ENCODE measurements at regions not wholly inside any gene's neighbourhood (a gene's known extent, or its start where the extent isn't known, plus 50 kb on each side); places are given as distances from the start of the nearest gene placed in this dataset.
"Not testable (repeated sequence)": the region's sequence is repeated elsewhere in the genome, so short reads cannot be mapped to it uniquely, and the experiment has no call there.

DNA sequence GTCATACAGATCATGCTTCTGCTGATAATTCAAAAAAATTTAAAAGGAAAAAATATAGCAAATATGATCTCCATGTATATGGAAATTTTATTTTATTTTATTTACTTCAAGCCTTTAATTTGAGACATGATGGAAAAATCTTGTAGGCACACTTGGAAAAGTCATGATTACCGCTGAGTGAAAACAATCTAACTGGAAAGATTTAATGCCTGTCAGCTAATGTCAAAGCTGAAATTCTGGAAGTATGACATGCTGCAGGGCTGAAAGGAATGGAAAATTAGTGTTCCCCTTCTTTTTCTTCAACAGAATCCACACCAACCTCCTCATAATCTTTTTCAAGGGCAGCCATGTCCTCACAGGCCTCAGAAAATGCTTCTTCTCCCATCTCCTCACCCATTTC is 58.2 kb downstream of the RPRM start:
- no peak for DNase-seq (ENCODE audit: low read depth in 2 of 3, low spot score in 2 of 3)

DNA sequence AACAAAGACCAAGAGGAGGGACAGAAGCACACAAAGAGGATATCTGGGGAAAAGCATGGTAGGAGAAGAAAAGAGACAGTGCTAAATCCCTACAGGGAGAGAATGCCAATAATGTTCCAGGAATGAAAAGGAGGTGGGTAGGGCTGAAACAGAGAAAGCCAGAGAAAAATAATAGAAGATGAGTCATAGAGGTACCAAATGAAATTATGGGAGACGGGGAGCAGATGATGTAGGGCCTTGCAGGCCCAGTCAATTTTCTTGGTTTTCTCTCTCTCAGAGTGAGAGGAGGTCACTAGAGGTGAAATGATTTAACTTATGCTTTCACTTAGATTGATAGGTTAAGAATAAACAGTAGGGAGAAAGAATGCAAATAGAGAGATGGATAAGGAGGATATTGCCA is 61.5 kb downstream of the RPRM start:
- DNase-seq (ENCODE audit: low read depth in 2 of 3, low spot score in 2 of 3) = no peak

DNA sequence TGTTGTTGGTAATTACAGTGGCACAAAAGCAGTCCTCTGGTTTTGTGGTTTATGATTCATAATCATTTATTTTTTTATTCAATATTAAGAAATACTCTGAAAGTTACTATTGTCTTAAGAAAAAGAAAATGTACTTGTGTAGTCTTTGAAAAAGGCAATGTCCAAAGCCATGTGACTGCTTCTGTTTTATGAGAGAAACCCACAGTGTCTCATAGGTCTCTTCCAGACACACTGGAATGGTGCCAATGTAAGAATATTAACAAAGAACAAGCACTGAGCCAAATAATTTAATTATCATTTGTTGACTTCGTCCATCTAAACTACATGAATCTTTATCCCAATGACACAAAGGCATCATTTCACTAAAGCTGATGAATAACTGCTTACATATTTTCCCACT is 62.5 kb downstream of the RPRM start:
- no peak for DNase-seq (ENCODE audit: low read depth in 2 of 3, low spot score in 2 of 3)

DNA sequence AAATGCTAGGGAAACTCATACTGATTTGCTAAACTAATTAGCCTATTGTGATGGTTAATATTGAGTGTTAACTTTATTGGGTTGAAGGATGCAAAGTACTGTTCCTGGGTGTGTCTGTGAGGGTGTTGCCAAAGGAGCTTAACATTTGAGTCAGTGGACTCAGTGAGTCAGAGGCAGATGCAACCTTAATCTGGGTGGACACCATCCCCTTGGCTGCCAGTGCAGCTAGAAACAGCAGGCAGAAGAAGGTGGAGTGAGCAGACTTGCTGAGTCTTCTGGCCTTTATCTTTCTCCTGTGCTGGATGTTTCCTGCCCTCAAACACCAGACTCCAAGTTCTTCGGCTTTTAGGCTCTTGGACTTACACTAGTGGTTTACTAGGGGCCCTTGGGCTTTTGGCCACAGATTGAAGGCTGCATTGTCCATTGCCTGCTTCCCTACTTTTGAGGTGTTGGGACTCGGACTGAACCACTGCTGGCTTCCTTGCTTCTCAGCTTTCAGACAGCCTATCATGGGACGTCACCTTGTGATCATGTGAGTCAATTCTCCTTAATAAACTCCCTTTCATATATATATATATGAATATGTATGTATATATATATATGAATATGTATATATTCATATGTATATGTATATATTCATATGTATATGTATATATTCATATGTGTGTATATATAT is 69.7 kb downstream of the RPRM start:
- no peak for DNase-seq (ENCODE audit: low read depth in 2 of 3, low spot score in 2 of 3)

DNA sequence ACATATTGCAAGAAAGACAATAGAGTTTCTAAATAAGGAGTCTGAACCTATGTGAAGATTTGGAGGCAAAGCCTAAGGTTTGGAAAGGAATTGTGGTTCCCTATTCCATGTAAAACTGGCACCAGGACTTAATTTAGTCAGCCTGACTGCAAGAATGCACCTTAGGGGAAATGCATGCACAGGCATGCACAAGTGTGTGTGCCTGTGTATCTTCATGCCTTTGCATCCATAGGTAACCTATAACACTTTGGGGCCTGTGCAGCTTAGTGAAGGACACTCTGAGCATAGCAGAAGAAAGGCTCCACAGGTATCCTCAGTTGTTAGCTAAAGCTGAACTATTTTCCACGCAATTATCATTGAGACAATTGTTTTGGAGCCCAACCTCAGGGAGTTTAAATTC is 73.4 kb downstream of the RPRM start:
- DNase-seq (ENCODE audit: low read depth in 2 of 3, low spot score in 2 of 3) = no peak

DNA sequence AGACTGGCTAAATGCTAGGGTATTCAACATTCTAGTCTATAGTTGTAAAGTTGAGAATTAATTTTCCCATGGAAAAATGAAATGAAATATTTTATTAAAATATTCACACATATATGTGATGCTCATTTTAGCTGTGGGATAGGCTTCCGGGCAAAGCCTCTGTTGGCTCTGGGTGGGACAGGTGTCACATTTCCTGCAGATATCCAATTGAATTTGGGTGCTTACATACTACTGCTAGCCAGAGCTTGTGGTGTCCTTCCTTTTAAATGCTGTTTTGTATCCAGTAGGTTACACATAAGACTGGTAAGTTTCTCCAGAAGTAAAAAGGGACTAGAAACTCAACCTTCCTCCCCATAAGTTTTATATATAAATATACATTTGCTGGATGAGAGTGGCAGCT is 73.8 kb downstream of the RPRM start:
- DNase-seq (ENCODE audit: low read depth in 2 of 3, low spot score in 2 of 3) = no peak

DNA sequence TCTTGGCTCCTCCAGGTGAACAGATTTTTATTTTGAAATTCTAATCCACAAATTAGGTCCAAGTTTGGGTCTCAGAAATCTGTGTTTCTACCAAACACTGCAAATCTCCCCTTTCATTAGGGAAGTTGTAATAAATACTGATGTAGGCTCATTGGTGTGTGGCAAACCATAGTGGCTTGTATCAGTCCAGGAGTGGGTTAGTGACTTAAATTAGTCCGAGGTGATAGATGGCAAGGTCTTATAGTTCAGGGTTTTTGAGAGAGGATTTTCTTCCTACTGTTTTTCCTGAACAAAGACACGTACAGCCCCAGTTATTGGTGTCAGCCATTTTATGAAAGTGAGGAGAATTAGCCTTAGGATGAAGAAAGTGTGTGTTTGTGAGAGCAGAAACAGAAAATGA is 74.6 kb downstream of the RPRM start:
- no peak for DNase-seq (ENCODE audit: low read depth in 2 of 3, low spot score in 2 of 3)

DNA sequence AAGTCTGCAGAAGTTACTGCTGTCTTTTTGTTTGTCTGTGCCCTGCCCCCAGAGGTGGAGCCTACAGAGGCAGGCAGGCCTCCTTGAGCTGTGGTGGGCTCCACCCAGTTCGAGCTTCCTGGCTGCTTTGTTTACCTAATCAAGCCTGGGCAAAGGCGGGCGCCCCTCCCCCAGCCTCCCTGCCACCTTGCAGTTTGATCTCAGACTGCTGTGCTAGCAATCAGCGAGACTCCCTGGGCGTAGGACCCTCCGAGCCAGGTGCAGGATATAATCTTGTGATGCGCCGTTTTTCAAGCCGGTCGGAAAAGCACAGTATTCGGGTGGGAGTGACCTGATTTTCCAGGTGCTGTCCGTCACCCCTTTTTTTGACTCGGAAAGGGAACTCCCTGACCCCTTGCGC is 75.2 kb downstream of the RPRM start:
- DNase-seq (ENCODE audit: low read depth in 2 of 3, low spot score in 2 of 3) = not testable (repeated sequence)

DNA sequence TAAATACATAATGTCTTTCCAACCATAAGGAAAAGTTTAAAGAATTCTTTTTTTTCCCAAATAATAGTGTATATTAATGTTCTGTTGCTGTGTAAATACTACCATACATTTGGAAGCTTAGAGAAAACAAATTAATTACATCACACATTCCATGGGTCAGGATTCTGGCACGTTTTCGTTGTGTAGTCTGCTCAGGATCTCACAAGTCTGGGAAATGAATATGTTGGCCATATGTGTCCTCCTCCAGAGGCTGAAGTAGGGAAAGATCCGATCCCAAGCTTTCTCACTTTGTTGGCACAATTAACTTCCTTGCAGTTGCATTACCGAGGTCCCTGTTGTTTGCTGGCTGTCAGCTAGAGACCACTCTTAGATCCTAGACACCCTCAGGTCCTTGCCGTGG is 83.9 kb downstream of the RPRM start:
- no peak for DNase-seq (ENCODE audit: low read depth in 2 of 3, low spot score in 2 of 3)

DNA sequence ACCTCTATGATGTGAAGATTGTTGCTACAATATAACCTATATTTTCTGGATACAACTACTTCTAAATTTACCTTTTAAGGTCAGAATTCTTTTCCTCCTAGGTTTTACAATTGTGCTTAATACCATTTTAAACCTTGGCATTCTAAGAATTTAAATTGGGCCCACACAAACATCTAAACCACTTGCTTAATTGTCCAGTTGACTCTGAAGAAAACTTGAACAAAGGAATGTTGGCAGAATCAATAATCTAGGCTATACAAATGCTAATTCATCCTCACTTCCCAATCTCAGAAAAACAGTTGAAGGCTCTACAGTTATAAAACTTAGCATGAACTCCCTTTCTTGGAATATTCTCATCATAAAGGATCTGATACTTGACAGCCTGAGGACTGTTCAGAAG is 84.3 kb downstream of the RPRM start:
- no peak for DNase-seq (ENCODE audit: low read depth in 2 of 3, low spot score in 2 of 3)

DNA sequence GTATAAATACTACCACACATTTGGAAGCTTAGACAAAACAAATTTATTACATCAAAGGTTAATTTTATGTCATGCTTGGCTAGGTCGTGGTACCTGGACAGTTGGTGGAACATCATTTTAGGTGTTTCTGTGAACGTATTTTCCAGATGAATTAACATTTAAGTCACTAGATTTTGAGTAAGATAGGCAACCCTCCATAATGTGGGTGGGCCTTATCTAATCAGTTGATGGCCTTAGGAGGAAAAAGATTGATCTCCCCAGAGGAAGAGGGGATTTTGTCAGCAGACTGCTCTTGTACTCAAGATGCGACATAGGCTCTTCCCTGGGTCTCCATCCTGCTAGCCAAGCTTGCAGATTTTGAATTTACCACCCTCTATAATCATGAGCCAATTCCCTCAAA is 85.0 kb downstream of the RPRM start:
- DNase-seq (ENCODE audit: low read depth in 2 of 3, low spot score in 2 of 3) = no peak

DNA sequence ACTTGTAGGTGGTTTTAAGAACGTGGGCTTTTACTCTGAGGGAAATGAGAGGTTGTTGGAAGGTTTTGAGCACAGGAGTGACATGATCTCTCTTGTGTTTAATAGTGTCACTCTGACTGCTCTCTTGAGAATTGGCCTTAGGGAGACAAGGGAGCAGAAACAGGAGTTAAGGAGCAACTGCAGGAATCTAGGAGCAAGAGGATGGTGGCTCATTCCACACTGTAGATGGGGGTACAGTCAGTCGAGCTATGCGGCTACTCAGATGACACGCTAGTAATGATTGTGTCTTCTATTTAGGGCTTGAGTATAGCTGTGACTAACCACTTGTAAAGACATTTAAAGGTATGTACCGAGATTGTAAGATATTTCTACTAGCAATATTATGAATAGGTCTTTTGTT is 87.4 kb downstream of the RPRM start:
- no peak for DNase-seq (ENCODE audit: low read depth in 2 of 3, low spot score in 2 of 3)

DNA sequence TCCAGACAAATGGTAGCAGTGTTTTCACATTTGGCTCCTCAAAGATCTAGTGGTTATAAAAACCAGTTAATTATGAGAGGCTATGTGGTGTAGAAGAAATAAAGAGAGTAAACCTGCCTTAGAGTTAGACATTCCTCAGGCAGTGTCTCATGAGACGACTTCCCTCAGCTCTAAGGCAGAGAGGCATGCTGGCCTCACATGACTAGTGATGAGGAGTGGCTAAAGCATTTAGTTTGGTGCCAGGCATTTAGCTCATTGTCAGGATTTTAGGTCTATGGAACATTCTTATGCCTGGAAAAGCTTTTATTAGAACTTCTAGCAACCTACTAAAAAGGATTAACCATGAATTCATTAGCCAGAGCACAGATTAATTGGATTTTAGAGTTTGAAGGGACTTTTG is 90.3 kb downstream of the RPRM start:
- DNase-seq (ENCODE audit: low read depth in 2 of 3, low spot score in 2 of 3) = no peak

DNA sequence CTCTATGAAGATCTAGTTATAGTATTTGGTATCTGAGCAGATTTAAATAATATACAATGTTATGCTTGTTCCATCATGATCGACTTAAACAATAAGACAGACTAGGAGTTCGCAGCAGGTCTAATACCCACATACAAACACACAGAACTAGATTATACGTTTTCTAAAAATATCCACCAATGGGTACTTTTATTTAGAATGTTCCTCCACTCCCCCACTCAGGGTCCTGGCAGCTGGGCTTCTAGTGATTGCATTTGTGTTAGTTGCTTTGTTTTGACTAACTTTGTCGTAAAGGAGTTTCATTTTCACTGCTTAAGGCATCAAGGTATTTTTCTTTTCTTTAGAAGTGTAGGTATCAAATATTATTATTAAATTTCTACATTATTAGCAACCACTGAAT is 91.4 kb downstream of the RPRM start:
- DNase-seq (ENCODE audit: low read depth in 2 of 3, low spot score in 2 of 3) = no peak

DNA sequence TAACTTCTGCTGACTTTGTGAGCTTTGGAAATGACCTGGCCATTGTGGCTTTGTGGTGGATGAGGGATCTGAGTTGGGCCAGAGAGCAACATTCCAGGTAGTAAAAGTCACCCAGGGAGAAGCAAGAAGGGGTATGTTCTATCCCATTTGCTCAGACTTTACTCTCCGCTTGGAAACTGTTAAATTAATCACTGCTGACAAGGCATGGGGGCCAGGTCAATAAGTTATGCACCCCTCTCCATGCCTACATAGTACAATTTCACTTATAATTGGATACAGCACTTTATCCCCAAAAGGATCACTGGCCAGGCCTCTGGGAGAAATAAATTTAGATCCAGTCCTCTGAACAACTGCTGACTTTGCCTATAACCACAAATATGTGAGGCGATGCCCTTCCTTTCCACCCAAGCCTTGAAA is 92.1 kb downstream of the RPRM start:
- DNase-seq (ENCODE audit: low read depth in 2 of 3, low spot score in 2 of 3) = no peak

DNA sequence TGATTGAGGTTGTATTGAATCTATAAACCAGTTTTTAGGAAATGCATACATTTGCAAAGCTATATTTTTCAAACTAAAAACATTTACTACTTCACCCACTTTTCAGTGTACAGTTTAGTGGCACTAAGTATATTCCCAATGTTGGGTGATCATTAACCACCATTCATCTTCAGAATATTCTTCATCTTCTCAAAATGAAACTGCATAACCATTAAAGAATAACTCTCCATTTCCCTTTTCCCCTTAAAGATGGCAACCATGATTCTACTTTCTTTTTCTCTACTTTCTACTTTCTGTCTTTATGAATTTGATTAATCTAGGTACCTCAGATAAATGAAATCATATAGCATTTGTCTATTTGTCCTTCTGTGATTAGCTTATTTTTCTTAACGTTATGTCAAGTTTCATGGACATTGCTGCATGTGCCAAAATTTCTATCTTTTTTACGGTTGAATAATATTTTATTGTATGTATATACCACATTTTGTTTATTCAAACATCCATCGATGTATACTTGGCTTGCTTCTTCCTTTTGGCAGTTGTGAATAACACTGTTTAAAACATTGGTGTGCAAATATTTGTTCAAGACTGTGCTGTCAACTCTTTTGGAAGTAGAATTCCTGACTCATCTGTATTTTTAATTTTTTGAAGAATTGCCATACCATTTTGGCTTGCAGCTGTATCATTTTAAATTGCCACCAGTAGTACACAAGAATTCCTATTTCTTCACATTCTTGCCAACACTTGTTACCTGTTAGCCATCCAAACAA is 104.9 kb downstream of the RPRM start:
- no peak for DNase-seq (ENCODE audit: low read depth in 2 of 3, low spot score in 2 of 3)

DNA sequence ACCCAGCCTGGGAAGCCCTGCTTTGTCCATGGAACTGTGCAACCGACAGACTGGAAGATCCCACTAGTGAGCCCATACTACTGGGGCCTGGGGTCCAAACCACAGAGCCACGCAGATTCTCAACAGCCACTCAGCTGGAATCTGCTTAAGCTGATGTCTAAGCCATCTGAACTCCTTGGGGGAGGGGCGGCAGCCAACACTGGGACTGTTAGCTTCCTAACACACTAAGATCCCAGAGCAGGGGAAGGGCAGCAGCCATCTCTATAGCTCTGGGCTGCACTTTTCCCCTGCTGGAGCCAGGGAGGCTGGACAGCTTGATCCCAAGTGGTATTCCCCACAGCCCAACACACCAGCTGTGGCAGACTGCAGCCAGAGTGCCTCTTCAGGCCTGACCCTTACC is 118.3 kb downstream of the RPRM start:
- no peak for DNase-seq (ENCODE audit: low read depth in 2 of 3, low spot score in 2 of 3)

DNA sequence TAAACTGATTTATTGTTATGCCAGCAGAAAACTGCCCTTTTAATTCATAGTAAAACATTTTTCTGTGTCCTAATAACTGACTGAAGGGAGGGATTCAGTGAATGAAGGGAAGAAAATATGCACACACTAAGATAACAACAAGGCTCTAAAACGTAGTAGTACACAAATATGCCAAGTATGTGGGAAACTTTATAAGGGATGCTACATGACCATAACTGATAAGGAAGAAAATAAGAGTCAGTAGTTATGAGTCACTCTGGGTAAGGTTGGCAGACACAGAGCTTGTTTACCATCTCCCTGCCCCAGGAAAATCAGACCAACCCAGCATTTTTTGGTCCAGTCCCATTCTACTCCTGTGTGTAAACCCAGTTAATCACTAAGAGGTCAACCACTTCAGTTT is 124.2 kb downstream of the RPRM start:
- DNase-seq (ENCODE audit: low read depth in 2 of 3, low spot score in 2 of 3) = no peak

DNA sequence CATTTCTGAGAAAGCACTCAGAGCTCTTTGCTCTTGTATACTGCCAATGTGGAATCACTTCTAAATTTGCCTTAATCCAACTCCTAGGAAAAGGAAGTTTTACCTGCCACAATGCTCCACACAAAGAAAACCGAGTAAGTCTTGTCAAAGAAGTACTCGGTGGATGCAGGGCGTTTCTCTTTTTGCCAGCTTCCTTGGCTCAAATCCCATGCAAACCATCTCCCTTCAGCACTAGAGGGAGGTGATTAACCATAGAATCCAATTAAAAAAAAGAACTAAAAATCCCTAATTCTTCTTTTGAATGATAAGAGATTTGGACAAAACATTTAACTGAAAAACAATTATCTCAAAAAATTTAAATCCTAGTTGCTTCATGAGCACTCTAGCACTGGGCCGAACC is 129.0 kb downstream of the RPRM start:
- no peak for DNase-seq (ENCODE audit: low read depth in 2 of 3, low spot score in 2 of 3)

DNA sequence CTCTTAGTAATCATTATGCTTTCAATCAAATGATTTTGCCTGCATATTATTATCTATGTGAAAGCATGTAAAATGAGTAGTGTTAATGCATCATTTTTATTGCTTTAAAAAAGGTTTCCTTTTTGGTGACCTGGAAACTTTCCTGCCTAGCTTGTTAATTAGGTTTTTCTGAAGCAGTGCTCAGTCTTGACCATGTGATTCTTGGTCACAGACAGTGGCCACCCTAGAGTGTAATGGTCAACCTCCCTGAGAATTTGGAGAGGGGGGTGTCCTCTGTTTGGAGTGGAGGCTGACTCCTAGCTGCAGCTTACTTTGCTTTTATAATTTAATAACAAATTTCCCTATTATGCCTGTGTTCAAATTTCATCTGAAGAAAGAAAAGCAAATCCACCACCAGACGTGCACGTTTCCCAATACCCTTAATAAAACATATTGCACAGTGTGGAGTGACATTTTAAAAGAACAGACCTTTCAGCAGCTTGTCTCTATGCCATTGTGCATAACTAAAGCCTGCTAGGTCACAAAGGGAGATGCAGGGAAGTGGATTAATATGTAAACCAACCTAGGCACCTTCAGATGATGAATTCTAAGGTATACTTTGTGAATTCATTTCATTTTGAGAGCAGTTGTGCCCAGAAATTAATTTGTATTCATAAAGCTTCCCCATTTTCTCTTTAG is 130.6 kb downstream of the RPRM start:
- DNase-seq (ENCODE audit: low read depth in 2 of 3, low spot score in 2 of 3) = no peak

DNA sequence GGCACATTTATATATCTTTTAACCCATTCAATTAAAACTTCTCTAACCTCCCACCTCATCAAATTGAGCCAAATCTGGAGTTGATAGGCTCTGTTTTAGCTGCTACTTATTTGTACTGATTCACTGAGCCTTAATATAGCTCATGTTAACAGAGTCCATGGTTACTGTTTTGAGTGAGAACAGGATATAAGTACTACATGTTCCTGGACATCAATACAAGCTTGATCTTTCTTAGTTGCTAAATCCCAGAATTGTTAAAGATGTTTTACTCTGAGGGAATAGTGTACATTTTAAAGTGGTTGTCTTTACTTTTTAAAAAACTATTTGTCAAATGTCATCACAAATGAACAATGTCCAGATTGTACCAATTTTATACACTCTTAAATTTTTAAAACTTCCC is 157.7 kb downstream of the RPRM start:
- DNase-seq (ENCODE audit: low read depth in 2 of 3, low spot score in 2 of 3) = no peak

DNA sequence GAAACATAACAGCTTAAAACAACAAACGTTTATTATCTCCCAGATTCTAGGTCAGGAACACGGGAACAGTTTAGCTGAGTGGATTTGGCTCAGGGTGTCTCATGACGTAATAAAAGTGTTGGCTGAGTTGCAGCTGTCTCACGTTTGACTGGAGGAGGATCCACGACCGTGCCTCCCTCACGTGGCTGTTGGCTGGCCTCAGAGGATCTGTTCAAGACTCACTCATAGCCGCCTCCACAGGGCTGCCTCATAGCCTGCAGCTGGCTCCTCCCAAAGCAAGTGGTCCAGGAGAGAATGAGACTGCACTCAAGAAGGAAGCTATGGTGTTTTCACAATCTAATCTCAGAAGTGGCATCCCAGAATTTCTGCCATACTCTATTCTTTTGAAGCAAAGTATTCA is 167.1 kb downstream of the RPRM start:
- no peak for DNase-seq (ENCODE audit: low read depth in 2 of 3, low spot score in 2 of 3)

All from hematopoietic multipotent progenitor cell (in vitro differentiated cells).